Brain microvascular endothelial cell (primary cell): ENCODE measurements at regions not wholly inside any gene's neighbourhood (a gene's known extent, or its start where the extent isn't known, plus 50 kb on each side); places are given as distances from the start of the nearest gene placed in this dataset.

Source experiments
- DNase-seq: peaks from one replicate; pipeline ENCODE4 v3.0.0-alpha.2; 2020
- H3K27ac ChIP-seq: fragments of 250-450 bp; sonication (Bioruptor Pico); 2 replicates; pipeline ENCODE4 v1.5.1; 2020; ENCODE audit warnings: mild to moderate bottlenecking, moderate library complexity
- H3K27me3 ChIP-seq: fragments of 250-450 bp; sonication (Bioruptor Pico); replicated peaks from 2 replicates; pipeline ENCODE4 v1.5.1; 2020; ENCODE audit warnings: mild to moderate bottlenecking
- H3K36me3 ChIP-seq: fragments of 250-450 bp; sonication (Bioruptor Pico); replicated peaks from 2 replicates; pipeline ENCODE4 v1.5.1; 2020; ENCODE audit warnings: mild to moderate bottlenecking
- H3K4me3 ChIP-seq: 2 replicates; pipeline ENCODE4 v1.5.1; 2011; ENCODE audit warnings: low read depth, mild to moderate bottlenecking, control low read depth, low read length, moderate library complexity
- in situ Hi-C: cut with HindIII; loops from 2 replicates; pipeline ENCODE4 v1.10.0; 2017; ENCODE audit warnings: low sequenced_read_pairs, low pct_ligation_motif_present
- TF ChIP-seq, protein P1 (sequence below): IDR thresholded peaks from 2 replicates; pipeline ENCODE4 v1.5.1; 2011; ENCODE audit warnings: low read depth, mild to moderate bottlenecking, moderate library complexity, low read length, control low read depth, inconsistent platforms; ENCODE audit errors: missing control alignments

DNA sequence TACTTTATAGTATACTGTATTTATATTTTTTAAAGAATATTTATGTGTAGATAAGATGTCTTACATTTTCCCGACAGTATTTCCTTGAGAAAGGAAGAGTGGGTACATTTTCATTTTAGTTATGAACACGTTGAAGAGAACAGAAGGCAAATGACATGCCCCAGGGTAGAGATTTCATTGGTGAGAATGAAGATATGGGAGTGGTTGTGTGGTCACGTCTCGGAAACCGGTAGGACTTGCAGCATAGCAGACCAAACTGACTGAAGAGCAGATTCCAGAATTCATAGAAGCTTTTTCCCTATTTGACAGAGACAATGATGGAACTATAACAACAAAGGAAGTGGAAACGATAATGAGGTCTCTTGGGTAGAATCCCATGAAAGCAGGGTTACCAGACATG, 71.7 kb downstream of the KCNJ2 start:
- in situ Hi-C loops, result no loop called here
- Histone ChIP-seq H3K4me3 (no peak overlapping the region), H3K27me3 (no peaks in the 10 kb centered on the region), H3K36me3 (no peaks in the 10 kb centered on the region), H3K27ac (no peak overlapping the region)
- TF ChIP-seq, protein P1, sequence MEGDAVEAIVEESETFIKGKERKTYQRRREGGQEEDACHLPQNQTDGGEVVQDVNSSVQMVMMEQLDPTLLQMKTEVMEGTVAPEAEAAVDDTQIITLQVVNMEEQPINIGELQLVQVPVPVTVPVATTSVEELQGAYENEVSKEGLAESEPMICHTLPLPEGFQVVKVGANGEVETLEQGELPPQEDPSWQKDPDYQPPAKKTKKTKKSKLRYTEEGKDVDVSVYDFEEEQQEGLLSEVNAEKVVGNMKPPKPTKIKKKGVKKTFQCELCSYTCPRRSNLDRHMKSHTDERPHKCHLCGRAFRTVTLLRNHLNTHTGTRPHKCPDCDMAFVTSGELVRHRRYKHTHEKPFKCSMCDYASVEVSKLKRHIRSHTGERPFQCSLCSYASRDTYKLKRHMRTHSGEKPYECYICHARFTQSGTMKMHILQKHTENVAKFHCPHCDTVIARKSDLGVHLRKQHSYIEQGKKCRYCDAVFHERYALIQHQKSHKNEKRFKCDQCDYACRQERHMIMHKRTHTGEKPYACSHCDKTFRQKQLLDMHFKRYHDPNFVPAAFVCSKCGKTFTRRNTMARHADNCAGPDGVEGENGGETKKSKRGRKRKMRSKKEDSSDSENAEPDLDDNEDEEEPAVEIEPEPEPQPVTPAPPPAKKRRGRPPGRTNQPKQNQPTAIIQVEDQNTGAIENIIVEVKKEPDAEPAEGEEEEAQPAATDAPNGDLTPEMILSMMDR, result no peak
- DNase-seq, result no peak

DNA sequence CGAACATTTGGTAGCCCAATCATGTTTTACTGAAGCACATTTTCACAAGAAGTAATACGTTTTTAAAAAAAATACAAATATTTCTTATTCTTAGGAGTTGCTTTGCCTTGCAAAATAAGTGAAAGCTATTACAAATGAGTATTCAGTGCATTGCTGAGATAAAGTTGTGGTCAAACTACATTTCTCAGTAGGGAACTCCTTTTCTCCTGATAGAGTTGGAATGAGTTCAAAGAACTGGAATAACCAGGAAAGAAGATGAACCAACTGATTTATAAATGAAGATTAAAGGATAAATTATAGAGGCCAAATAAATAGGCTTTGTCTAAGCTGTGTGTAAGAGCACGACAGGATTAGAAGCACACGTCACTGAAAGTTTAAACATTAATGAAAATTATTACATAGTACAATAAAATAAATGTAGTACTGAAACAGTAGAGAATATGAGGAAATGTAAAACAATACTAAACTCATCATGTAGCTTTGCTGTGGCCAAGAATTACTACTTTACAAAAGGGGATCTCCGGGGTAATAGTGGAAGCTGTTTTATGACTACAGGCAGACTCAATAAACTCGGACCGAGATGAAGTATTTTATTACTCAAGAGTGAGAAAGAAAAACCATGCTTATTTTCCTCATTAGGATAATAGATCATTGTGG, 73.6 kb downstream of the KCNJ2 start:
- in situ Hi-C loops, result no loop called here
- Histone ChIP-seq H3K36me3 (no peaks in the 10 kb centered on the region), H3K27ac (no peak overlapping the region), H3K4me3 (no peak overlapping the region), H3K27me3 (no peaks in the 10 kb centered on the region)
- DNase-seq, result no peak
- TF ChIP-seq, protein P1, result no peak

DNA sequence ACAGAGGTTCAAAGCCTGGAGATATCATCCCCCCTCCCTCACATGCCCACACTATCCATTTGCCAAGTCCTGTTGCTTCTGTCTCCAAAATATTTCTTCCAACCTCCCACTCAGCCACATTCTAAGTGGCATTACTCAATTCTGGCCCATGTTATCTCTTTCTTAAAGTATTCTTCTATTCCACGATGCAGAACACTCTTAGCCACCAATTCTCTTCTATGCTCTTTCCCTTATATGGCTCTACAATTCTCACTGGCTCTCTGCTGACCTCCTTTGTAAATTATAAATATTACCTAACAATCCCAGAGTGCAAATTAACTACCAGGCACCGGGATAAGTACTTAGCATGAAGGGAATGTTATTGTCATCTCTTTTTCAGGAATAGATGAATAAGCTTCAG, 82.4 kb downstream of the KCNJ2 start:
- H3K27ac ChIP-seq, result no peak overlapping the region
- no peak for DNase-seq
- no peaks in the 10 kb centered on the region for H3K27me3 ChIP-seq
- in situ Hi-C loops, result no loop called here
- H3K4me3 ChIP-seq, result no peak overlapping the region
- H3K36me3 ChIP-seq, result no peaks in the 10 kb centered on the region
- TF ChIP-seq, protein P1, result no peak

DNA sequence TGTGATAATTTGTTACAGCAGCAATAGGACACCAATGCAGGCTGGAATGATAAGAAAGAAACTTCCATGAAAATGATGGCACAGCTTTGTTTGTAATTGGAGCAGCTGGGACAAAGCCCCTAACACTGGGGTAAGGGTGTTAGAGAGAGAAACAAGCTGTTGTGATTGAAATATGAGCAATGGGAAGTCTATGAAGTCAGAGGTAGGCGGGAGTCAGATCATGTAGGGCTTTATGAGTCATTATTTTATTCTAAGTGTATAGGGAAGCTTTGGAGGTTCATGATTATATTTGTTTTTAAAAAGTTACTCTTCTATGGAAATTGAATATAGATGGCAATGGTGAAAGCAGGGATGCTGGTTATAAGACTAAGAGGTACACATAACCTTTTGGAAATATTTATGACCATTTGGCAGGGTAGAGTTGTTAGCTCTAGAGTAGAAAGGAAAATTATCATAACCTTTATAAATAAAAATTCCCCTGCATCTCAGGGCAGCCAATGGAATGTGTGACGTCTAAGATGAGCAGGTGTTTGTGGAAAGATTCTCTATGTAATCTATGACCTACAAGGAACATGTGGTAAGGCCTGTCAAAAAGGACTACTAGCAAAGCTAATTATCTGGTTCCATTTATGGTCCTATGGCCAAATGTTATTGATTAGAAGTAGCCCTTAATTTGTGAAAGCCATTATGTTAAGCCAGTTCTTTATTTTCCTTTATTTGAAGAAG, 85.6 kb downstream of the KCNJ2 start:
- DNase-seq, result no peak
- Histone ChIP-seq H3K4me3 (no peak overlapping the region), H3K27ac (no peak overlapping the region), H3K36me3 (no peaks in the 10 kb centered on the region), H3K27me3 (no peaks in the 10 kb centered on the region)
- TF ChIP-seq, protein P1, result no peak
- in situ Hi-C loops, result no loop called here

DNA sequence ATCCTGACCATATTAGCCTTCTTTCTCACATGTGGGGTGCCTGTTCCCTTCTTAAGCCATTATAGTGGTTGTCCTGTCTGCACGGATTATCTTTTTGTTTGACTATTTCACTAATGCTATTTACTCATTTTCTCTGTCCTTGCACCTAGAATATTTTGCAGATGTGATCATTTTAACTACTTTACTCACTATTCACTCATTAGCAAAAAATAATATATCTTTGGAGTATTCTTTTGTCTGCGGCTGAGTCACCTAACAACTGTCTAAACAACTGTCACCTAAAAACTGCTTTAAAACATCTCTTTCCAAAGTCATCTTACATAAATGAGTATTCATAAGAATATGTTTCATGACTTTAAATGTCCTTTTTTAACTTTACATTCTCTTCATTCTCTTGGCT, 87.4 kb downstream of the KCNJ2 start:
- in situ Hi-C loops, result no loop called here
- no peak for DNase-seq

More for the DNA sequence above, 87.4 kb downstream of the KCNJ2 start:
- H3K36me3 ChIP-seq, result no peaks in the 10 kb centered on the region
- no peaks in the 10 kb centered on the region for H3K27me3 ChIP-seq
- H3K4me3 ChIP-seq, result no peak overlapping the region
- no peak overlapping the region for H3K27ac ChIP-seq
- TF ChIP-seq, protein P1, result no peak
